ENCODE measurements at regions not wholly inside any gene's neighbourhood (a gene's known extent, or its start where the extent isn't known, plus 50 kb on each side); places are given as distances from the start of the nearest gene placed in this dataset.
"Not testable (repeated sequence)": the region's sequence is repeated elsewhere in the genome, so short reads cannot be mapped to it uniquely, and the experiment has no call there.

GRCh38 chr12:84484798-84485197 is 427.8 kb downstream of the SLC6A15 start:
- DNase-seq, result no peak

- DNase-seq, result no peak
Measured at GRCh38 chr12:84480803-84481202, 431.8 kb downstream of the SLC6A15 start.

DNA sequence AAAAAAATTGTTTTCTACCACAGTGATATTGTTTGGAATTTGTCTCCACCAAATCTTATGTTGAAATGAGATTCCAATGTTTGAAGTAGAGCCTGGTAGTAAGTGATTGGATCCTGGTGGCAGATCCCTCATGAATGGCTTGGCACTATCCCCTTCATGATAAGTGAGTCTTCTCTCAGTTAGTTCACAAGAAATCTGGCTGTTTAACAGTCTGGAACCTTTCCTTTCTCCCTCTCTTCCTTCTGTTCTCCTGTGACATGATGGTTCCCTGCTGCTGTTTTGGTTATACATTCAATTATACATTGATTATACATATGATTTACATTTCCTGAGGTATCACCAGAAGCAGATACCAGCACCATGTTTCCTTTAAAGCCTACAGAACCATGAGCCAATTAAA is 442.2 kb downstream of the SLC6A15 start:
- DNase-seq, result no peak

DNA sequence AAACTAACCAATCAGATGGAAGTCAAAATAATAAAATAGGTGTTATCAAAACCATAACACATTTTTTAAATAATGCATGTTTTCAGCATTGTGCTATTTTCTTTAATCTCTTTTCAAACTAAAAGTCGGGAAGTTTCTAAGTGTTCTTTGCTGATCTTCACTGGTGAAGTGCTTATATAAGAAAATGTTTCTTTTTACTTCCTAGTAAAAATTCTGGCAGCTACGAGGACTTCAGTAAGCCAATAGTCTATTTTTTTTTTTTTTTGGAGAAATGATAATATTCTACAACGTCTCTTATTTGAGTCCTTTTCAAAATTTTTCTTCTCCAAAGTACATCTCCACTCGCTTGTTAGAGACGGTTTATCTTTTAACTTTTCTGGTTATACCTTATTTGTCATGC is 448.0 kb downstream of the SLC6A15 start:
- DNase-seq, result no peak

DNA sequence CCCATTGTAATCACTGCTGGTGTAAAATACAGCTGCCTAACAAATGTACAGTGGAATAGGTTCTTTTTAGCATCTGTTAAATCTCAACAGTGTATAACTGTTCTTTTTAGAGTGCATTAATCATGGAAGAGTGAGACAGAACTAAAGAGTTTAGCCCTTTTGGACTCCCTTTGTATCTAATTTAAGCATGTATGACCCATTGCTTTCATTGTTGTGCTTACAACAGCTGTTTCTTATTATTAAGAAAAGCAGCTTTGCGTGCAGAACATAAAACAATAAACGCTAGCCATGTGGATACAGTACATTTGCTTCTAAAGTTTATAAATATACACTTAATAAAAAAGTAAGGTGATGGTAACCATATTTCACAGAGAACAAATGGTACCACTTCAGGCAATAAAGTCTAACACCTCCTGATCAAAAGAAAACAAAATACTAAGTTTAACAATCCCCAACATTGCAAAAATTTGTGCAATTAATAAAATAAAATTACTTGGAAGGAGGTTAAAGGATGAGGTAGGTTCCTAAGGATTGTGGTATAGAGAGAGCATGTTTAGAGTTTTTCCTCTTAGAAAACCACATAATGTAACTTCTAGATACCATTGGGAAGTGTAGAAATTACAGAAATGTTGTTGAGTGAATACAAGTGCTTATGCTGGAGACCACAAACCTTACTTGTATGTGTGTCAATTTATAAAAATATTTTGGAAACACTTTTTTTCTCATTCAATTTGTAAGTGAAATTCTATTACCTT is 448.7 kb downstream of the SLC6A15 start:
- DNase-seq, result no peak

- no peak for DNase-seq
Measured at GRCh38 chr12:84455598-84455997, 457.0 kb downstream of the SLC6A15 start.

GRCh38 chr12:84446478-84446877 is 466.1 kb downstream of the SLC6A15 start:
- peak; percentile 69 for DNase-seq

GRCh38 chr12:84436134-84436533 is 476.5 kb downstream of the SLC6A15 start:
- no peak for DNase-seq

DNA sequence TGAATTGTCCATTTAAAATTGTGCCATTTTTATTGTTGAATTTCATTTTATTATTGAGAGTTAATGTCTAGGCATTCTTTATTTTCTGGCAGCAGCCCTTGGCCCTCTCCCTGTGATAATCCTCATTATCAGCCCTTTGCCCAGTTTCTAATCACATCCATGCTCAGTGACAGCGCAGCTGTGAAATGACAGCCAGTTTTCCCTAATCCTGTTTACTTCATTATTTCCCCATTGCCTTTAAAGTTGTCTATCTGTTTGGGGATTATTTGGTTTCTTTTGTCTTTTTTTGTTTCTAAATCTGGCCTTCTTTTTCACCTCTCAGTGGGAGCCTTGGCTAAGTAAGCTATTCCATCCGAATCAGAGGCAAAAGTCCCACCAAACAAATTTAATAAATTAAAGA is 476.9 kb downstream of the SLC6A15 start:
- no peak for DNase-seq

DNA sequence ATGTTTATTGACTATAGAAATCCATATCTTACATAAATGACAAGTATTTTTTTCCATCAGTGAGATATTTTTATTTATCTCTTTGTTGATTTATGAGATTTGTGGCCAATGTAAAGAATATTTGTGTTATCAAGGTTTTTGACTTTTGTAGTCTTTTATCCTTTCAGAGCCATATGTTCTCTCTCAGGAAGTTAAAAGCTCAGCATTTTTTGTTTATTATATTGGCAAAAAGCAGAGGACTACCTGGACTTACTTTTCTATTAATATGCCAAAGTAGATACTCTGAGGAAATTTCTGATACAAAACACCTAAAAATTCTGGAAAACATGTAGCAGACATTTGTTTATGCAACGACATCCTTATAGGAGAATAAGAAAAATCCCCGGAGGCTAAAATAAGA is 490.3 kb downstream of the SLC6A15 start:
- no peak for DNase-seq

- DNase-seq, result no peak
Measured at GRCh38 chr12:84421103-84421502, 491.5 kb downstream of the SLC6A15 start.

- DNase-seq, result no peak
Measured at GRCh38 chr12:84416626-84417025, 496.0 kb downstream of the SLC6A15 start.

GRCh38 chr12:84415946-84416345 is 496.7 kb downstream of the SLC6A15 start:
- no peak for DNase-seq

GRCh38 chr12:84413656-84414055 is 498.9 kb downstream of the SLC6A15 start:
- DNase-seq, result no peak

DNA sequence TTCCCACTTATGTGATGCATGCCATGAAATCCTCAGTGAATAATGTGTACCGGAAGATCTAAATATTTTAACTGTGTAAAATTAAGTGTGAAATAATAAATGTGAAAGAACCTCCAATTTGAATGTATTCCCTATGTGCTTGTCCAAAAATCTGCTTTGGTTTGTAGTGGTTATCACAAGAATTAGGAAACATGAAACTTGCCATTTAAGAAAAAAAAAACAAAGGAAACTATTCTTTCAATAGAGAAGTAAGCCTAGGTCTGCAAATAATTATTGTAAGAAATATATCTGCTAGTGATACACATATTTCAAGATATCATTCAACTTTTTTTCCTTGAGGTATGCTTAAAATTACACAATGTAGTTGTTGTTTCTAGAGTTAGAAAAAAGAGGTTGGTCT is 500.4 kb downstream of the SLC6A15 start:
- DNase-seq, result no peak

DNA sequence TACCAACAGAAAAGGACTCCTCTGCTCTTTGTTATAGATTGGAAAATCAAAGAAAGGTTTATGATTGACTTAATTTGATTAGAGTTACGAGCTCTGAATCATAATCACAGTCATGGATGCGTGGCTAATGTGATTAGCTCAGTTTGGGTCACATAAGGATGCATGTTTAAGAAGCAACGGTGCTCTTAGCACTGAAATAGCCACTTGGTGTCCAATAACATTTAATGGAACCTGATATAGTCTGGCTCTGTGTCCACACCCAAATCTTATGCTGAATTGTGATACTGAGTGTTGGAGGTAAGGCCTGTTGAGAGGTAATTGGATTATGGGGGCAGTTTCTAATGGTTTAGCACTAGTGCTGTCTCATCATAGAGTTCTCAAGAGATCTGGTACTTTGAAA is 501.6 kb downstream of the SLC6A15 start:
- DNase-seq, result no peak

GRCh38 chr12:84408936-84409335 is 503.7 kb downstream of the SLC6A15 start:
- DNase-seq, result peak; percentile 55

- DNase-seq, result not testable (repeated sequence)
Measured at GRCh38 chr12:84406720-84407119, 505.9 kb downstream of the SLC6A15 start.

DNA sequence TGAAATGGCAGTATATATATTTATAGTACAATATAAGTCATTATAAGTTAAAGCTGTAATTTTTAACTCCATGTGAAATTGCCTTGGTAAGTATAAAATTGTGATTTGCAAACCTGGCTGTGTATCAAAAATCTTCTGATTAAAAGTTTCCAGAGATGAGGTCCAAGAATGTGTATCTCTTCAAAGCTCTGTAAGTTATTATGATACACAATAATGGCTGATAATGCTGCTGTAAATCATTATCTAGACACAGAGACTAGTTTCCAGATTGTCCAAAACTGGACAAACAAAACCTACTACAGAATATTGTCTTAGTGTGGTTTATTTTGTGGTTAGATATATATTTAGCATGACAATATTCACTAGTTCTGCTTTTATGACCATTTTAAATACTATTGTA is 514.8 kb downstream of the SLC6A15 start:
- no peak for DNase-seq

DNA sequence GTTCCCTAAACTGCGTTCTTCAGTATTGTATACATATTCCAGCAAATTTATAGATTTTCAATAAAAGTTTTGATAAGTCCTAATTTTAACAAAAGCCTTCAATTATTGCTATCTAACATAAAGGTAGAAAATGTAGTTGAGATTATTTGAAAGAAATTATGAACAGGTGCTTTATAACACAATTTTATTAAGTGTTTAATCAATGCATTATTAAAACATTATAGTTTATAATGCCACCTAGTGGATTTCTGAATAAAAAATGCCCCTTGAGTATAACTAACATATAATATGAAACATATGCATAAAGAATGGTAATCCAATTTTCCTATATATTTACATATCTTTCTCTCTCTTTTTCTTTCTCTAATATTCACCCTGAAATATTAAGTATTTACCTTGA is 515.3 kb downstream of the SLC6A15 start:
- no peak for DNase-seq

DNA sequence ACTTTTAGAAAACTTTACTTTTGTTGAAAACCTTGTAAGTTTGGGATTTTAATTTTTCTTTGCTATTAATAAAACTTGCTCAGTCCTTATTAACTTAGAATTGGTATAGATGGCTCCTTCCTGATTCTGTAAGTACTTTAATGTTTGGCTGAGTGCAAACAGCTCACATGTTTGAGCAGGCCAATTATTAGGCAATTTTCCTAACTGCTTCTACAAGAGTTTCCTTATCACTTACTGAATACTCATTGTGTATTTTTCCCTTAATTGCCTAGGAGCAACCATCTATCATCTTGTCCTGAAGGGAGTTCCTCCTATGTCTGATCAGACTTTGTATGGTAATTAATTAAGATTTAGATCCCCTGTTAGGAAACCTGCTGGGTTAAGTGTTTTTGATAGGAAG is 521.4 kb downstream of the SLC6A15 start:
- not testable (repeated sequence) for DNase-seq

GRCh38 chr12:84384384-84384783 is 528.2 kb downstream of the SLC6A15 start:
- no peak for DNase-seq

- DNase-seq, result peak; percentile 84
Measured at GRCh38 chr12:84382486-84382885, 530.1 kb downstream of the SLC6A15 start.

- no peak for DNase-seq
Measured at GRCh38 chr12:84376320-84376719, 536.3 kb downstream of the SLC6A15 start.

- peak; percentile 60 for DNase-seq
Measured at GRCh38 chr12:84375449-84376170, 537.0 kb downstream of the SLC6A15 start.
